Stimulated activated CD4-positive, alpha-beta T cell treated with anti-CD3 and anti-CD28 coated beads, Interleukin-15, amount 100 ng/mL, for 48 hours (primary cell): ENCODE measurements at regions not wholly inside any gene's neighbourhood (a gene's known extent, or its start where the extent isn't known, plus 50 kb on each side); places are given as distances from the start of the nearest gene placed in this dataset.
A peak's percentile ranks its signal among the peaks of the same experiment; 100 is the strongest.
"Not testable (repeated sequence)": the region's sequence is repeated elsewhere in the genome, so short reads cannot be mapped to it uniquely, and the experiment has no call there.

Experiments used
- DNase-seq, 2 donors: peaks; one replicate each; pipeline ENCODE4 v3.0.0-alpha.2; 2020; ENCODE audit warnings: low read depth in 2 of 2

DNA sequence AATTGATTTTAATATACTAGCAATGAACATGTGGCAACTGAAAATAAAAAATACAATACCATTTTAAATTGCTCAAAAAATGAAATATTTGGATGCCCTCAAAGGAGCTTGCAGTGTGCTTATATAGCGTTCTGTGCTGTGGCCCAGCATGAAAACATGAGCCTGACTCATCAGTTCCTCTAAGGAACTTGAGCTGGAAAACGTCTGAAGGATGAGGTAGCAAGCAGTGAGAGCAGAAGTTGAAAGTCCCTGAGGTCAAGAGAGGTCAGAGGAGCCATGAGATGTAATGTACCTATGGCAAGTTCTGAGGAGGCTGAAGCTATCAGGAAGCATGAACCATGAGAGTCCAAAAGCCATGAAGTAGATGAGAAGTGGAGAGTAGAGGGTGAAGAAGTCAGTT is 59.7 kb downstream of the HMGB3 start:
- DNase-seq = no peak

DNA sequence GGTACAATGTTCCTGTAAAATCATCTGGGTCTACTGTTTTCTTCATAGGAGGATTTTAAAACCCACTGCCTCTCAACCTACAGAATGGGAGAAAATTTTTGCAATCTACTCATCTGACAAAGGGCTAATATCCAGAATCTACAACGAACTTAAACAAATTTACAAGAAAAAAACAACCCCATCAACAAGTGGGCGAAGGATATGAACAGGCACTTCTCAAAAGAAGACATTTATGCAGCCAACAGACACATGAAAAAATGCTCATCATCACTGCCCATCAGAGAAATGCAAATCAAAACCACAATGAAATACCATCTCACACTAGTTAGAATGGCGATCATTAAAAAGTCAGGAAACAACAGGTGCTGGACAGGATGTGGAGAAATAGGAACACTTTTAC is 83.2 kb downstream of the HMGB3 start:
- DNase-seq = not testable (repeated sequence)

DNA sequence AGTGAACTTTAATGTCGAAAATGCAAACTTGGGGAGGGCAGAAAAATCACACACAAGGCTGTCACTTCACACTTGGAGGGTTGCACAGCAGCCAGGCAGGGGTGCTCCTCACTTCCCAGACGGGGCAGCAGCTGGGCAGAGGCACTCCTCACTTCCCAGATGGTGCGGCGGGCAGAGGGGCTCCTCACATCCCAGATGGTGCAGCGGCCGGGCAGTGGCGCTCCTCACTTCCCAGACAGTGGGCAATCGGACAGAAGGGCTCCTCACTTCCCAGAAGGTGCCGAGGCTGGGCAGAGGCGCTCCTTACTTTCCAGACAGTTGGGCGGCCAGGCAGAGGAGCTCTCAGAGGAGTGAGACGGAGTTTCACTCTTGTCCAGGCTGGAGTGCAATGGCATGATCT is 90.6 kb downstream of the HMGB3 start:
- no peak for DNase-seq

DNA sequence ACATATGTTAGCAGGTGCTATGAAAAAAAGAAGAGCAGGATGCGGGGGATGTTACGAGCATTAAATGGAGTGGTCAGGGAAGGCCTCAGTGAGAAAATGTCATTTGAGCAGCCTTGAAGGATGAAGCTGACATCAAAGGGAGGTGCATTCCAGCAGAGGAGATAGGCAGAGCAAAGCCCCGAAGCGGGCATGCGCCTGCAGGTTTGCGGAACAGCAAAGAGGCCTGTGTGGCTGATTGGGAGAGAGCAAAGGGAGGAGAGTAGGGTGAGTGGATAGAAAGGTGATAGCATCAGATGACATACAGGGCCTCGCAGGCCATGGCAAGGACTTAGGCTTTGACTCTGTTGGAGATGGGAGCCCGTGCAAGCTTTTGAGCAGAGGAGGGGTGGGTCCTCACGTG is 95.4 kb upstream of the GPR50 start:
- DNase-seq = no peak

DNA sequence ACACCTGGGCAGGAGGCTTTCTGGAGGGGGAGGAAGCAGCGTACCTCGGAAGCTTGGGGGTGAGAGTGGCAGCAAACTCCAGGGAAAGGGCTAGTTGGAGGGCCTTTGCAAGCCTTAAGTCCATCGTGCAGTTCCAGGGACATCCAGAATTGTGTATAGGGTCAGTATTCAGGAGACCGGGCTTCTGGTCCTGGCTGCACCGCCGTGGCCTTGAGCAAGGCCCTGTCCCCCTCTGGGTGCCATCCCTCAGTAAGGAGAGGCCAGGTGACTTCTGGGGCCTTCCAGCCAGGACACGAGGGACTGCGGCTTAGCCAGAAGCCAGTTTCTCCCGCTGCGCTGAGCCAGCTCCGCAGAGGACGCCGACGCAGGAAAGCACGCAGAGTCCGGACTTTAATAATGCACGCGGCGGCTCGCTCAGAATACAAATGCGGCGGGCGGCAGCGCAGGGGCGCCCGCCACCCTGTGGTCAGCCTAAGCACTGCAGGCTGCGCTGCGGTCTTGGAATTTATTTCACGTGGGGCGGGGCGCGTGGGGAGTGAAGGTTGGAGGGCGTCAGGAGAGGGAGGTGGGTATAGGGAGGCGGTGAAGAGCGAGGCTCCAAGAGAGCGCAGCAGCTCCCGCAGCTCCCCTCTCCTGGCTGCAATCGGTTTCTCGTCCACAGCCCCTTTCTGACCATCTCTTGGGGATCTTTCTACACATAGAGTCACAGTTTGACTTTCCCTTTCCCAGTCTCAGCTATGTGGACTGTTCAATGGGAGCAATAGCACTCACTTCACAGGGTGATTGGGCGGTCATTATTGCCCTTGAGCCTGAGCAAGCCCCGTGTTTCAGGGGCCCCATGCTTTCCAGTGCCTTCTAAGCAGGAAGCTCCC is 94.1 kb upstream of the GPR50 start:
- DNase-seq = peak; percentile 19 to 52

DNA sequence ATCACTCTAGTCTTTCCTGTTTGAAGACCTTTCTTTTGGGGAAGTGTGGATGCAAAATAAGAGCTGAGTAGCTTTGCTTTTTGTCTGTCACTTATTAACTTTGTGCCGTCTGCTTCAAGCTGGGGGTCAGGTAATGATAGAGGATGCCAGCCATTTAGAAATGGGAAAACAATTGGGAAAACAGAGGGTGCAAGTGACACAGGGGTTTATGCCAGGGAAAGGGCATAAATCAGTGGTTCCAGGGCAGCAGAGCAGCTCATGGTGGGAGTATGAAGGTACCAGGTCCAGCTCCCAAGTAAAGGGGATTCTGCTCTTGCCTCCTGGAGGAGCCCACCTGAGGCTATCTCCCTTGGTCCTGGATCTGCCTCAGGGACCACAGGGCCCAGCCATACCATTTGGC is 91.9 kb upstream of the GPR50 start:
- DNase-seq = no peak

DNA sequence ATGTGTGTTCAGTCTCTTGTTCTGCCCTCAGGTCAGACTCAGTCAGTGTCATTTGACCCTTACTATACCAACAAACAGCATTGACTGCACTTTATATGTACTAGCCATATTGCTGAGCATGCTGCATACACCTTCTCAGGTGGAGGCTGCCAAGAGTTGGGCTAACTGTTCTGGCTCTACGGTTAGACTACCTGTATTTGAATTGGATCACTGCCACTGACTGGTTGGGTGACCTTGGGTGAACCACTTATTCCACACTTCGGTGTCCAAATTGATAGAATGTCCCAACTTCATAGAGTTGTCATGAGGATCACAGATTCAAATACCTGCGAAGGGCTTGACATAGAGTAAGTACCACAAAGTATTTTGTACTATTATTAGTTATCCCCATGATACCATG is 91.2 kb upstream of the GPR50 start:
- DNase-seq = no peak

DNA sequence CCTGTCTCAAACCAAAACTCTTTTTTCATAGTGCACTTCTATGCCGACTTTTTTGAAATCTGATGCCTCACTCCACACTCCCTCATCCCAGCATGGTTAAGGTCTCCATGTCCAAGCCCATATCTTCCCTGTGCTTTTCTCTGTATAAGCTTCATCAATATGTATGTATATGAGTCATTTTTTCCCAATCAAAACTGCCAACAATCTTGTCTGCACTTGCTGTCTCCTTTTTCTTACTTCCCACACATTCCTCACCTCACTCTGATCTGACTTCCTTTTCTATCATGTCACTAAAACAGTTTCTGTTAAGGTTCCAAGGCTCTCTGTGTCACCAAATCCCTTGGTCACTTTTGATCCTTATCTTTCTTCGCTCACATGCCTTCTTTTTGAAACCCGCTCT is 88.2 kb upstream of the GPR50 start:
- no peak for DNase-seq

DNA sequence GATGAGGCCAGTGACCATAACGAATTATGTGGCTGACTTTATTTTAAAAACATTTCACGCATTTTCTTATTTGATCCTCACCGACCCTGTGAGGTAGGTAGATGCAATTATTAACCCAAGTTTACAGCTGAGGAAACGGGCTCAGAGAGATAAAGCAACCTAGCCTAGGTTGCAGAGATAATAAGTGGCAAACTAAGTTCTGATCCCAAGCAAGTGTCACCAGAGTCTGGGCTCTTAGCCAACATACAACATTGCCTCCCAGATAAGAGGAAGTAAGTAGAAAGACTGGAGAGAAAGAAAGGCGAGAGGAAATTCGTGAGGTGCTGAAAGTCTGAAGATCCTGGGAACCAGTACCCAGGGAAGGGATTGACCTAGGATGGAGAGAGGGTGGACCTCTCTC is 77.4 kb upstream of the GPR50 start:
- DNase-seq = no peak

DNA sequence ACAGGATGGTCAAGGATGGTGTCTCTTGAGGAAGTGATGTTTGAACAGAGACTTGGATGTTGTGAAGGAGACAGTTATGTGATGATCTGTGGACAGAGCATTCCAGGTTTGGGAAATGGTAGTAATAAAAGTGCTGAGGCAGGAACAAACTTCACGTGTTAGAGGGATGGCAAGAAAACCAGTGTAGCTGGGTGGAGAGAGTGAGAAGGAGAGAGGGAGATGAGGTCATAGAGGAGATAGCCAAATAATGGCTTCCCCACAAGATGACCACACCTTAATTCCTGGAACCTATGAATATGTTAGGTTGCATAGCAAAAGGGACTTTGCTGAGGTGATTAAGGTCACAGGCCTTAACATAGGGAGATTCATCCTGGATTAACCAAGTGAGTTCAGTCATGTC is 75.6 kb upstream of the GPR50 start:
- no peak for DNase-seq

DNA sequence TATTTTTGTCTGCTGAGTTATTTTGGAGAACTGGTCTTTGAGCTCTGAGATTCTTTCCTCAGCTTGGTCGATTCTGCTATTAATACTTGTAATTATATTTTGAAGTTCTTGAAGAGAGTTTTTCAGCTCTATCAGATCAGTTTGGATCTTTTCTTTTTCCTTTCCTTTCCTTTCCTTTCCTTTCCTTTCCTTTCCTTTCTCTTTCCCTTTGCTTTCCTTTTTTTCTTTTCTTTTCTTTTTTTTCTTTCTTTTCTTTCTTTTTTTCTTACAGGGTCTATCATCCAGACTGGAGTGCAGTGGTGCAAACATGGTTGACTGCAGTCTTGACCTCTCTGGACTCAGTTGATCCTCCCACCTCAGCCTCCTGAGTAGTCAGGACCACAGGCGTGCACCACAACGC is 63.2 kb upstream of the GPR50 start:
- not testable (repeated sequence) for DNase-seq
